ENCODE measurements at regions not wholly inside any gene's neighbourhood (a gene's known extent, or its start where the extent isn't known, plus 50 kb on each side); places are given as distances from the start of the nearest gene placed in this dataset.
"Not testable (repeated sequence)": the region's sequence is repeated elsewhere in the genome, so short reads cannot be mapped to it uniquely, and the experiment has no call there.

- H3K4me1 ChIP-seq (ENCODE audit: control insufficient read depth in 1 of 2, insufficient read depth in 2 of 2, low read depth in 1 of 2, low read length in 1 of 2); H3K79me2 ChIP-seq (ENCODE audit: insufficient read depth); CTCF ChIA-PET; H3K4me2 ChIP-seq; H3K4me3 ChIP-seq (ENCODE audit: low read depth in 2 of 2, low read length in 1 of 2); POLR2A ChIA-PET; H4K20me1 ChIP-seq (ENCODE audit: insufficient read depth); DNase-seq; H3K9me3 ChIP-seq; H3K36me3 ChIP-seq (replicated peaks in 1 of 2; ENCODE audit: control insufficient read depth in 1 of 2, insufficient read depth in 2 of 2, low read length in 1 of 2); H3K27me3 ChIP-seq (ENCODE audit: insufficient read depth); H3K9me2 ChIP-seq; H3K27ac ChIP-seq (ENCODE audit: low read depth in 2 of 2, low read length in 1 of 2); H2AFZ ChIP-seq (ENCODE audit: low read depth); H3F3A ChIP-seq (replicated peaks; ENCODE audit: insufficient read depth); H3K9ac ChIP-seq: not testable (repeated sequence)
- no CpG with 5 or more reads among the region's 23 CpGs for WGBS (ENCODE audit: low lambda C conversion rate)
Observed at GRCh38 chr12:95379481-95379880, 94.5 kb upstream of the METAP2 start.

- H3K9me2 ChIP-seq; H3K9me3 ChIP-seq; POLR2A ChIA-PET; H3K27me3 ChIP-seq (ENCODE audit: insufficient read depth); H3K27ac ChIP-seq (ENCODE audit: low read depth in 2 of 2, low read length in 1 of 2); H4K20me1 ChIP-seq (ENCODE audit: insufficient read depth); H3F3A ChIP-seq (replicated peaks; ENCODE audit: insufficient read depth); H3K9ac ChIP-seq; H3K4me1 ChIP-seq (ENCODE audit: control insufficient read depth in 1 of 2, insufficient read depth in 2 of 2, low read depth in 1 of 2, low read length in 1 of 2); H3K4me3 ChIP-seq (ENCODE audit: low read depth in 2 of 2, low read length in 1 of 2); DNase-seq; H2AFZ ChIP-seq (ENCODE audit: low read depth); H3K36me3 ChIP-seq (replicated peaks in 1 of 2; ENCODE audit: control insufficient read depth in 1 of 2, insufficient read depth in 2 of 2, low read length in 1 of 2); H3K4me2 ChIP-seq; H3K79me2 ChIP-seq (ENCODE audit: insufficient read depth): not testable (repeated sequence)
- CTCF ChIA-PET, result interaction anchor here (0.7 kb wide), 1 partner anchor 11 kb away, joined by 3 read pairs; no protein-coding TSS in a partner anchor
- 81% methylated on average over 14 of the region's 14 CpGs for WGBS (ENCODE audit: low lambda C conversion rate)
Observed at GRCh38 chr12:95380334-95380733, 93.6 kb upstream of the METAP2 start.

DNA sequence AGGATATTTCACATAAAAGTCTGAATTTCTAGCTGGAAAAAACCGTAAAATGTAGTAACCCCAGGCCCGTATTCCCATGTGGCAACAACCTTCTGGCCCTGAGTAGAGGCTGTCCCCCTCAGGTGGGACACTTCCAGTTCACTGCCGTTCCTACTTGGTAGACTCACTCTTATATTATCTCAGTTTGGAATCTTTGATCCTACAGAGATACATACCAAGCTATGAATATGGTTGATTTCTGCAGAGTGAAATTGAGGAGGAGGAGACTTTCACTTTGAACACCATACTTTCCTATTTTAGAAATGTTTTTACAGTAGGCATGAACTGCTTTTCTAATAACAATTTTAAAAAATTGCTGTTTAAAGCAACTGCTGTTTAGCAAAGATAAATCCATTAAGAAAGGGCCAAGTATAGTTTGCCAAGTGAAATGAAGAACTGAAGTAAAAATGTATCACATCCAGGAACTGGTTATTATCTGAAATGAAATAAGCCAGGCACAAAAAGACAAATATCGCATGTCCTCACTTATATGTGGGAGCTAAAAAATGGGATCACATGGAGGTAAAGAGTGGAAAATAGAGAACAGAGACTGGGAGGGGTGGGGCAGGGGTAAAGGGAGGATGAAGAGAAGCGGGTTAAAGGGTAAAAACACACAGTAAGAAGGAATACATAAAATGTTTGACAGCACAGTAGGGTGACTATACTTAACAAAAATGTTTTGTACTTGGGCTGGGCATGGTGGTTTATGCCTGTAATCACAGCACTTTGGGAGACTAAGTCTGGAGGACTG lies 92.8 kb upstream of the METAP2 start:
- H3K4me3 ChIP-seq (ENCODE audit: low read depth in 2 of 2, low read length in 1 of 2), result no peak overlapping the region
- no peak overlapping the region for H3K4me2 ChIP-seq
- no peaks in the 10 kb centered on the region for H4K20me1 ChIP-seq (ENCODE audit: insufficient read depth)
- H3K9me3 ChIP-seq, result no peaks in the 10 kb centered on the region
- no peaks in the 10 kb centered on the region for H3F3A ChIP-seq (replicated peaks; ENCODE audit: insufficient read depth)
- H3K9me2 ChIP-seq, result no peaks in the 10 kb centered on the region
- no peak for DNase-seq
- TF ChIP-seq, protein P1, sequence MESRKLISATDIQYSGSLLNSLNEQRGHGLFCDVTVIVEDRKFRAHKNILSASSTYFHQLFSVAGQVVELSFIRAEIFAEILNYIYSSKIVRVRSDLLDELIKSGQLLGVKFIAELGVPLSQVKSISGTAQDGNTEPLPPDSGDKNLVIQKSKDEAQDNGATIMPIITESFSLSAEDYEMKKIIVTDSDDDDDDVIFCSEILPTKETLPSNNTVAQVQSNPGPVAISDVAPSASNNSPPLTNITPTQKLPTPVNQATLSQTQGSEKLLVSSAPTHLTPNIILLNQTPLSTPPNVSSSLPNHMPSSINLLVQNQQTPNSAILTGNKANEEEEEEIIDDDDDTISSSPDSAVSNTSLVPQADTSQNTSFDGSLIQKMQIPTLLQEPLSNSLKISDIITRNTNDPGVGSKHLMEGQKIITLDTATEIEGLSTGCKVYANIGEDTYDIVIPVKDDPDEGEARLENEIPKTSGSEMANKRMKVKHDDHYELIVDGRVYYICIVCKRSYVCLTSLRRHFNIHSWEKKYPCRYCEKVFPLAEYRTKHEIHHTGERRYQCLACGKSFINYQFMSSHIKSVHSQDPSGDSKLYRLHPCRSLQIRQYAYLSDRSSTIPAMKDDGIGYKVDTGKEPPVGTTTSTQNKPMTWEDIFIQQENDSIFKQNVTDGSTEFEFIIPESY (IDR thresholded peaks at IDR 0.05; ENCODE audit: borderline replicate concordance, low read depth), result no peak
- no peak for TF ChIP-seq EP300 (IDR thresholded peaks at IDR 0.05; ENCODE audit: borderline replicate concordance in 1 of 2, low read depth in 1 of 2, low read length in 1 of 2)
- TF ChIP-seq TCF12 (IDR thresholded peaks at IDR 0.05), result no peak
- no peak for TF ChIP-seq TAF1 (IDR thresholded peaks at IDR 0.05; ENCODE audit: borderline replicate concordance, low read depth, low read length)
- no peak for TF ChIP-seq USF2 (IDR thresholded peaks at IDR 0.05; ENCODE audit: borderline replicate concordance, low read depth, low read length)
- no peak for TF ChIP-seq RCOR1 (IDR thresholded peaks at IDR 0.05; ENCODE audit: low read length)
- no peak for TF ChIP-seq SIN3A (IDR thresholded peaks at IDR 0.05; ENCODE audit: borderline replicate concordance, low read depth, low read length)
- TF ChIP-seq POLR2AphosphoS5 (IDR thresholded peaks at IDR 0.05; ENCODE audit: low read depth, low read length), result no peak
- no peak for TF ChIP-seq RAD21 (IDR thresholded peaks at IDR 0.05; ENCODE audit: low read length)
- no peak for TF ChIP-seq EZH2phosphoT487 (IDR thresholded peaks at IDR 0.05; ENCODE audit: borderline replicate concordance, low read depth)
- TF ChIP-seq, protein P2, sequence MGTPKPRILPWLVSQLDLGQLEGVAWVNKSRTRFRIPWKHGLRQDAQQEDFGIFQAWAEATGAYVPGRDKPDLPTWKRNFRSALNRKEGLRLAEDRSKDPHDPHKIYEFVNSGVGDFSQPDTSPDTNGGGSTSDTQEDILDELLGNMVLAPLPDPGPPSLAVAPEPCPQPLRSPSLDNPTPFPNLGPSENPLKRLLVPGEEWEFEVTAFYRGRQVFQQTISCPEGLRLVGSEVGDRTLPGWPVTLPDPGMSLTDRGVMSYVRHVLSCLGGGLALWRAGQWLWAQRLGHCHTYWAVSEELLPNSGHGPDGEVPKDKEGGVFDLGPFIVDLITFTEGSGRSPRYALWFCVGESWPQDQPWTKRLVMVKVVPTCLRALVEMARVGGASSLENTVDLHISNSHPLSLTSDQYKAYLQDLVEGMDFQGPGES (IDR thresholded peaks at IDR 0.05; ENCODE audit: low read depth, low read length), result no peak
- no peak for TF ChIP-seq ELF1 (IDR thresholded peaks at IDR 0.05)
- TF ChIP-seq, protein P3, sequence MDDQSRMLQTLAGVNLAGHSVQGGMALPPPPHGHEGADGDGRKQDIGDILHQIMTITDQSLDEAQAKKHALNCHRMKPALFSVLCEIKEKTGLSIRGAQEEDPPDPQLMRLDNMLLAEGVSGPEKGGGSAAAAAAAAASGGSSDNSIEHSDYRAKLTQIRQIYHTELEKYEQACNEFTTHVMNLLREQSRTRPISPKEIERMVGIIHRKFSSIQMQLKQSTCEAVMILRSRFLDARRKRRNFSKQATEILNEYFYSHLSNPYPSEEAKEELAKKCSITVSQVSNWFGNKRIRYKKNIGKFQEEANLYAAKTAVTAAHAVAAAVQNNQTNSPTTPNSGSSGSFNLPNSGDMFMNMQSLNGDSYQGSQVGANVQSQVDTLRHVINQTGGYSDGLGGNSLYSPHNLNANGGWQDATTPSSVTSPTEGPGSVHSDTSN (IDR thresholded peaks at IDR 0.05), result no peak
- no peak for TF ChIP-seq NRF1 (IDR thresholded peaks at IDR 0.05; ENCODE audit: low read depth, low read length)
- TF ChIP-seq, protein P4, sequence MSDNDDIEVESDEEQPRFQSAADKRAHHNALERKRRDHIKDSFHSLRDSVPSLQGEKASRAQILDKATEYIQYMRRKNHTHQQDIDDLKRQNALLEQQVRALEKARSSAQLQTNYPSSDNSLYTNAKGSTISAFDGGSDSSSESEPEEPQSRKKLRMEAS (IDR thresholded peaks at IDR 0.05; ENCODE audit: low read depth), result no peak
- H3K79me2 ChIP-seq (ENCODE audit: insufficient read depth), result no peaks in the 10 kb centered on the region
- no peak overlapping the region for H3K9ac ChIP-seq
- no peak overlapping the region for H2AFZ ChIP-seq (ENCODE audit: low read depth)
- CTCF ChIA-PET, result no interaction called here
- WGBS (ENCODE audit: low lambda C conversion rate), result 52% methylated on average over 5 of the region's 5 CpGs
- H3K27ac ChIP-seq (ENCODE audit: low read depth in 2 of 2, low read length in 1 of 2), result no peak overlapping the region
- POLR2A ChIA-PET, result no interaction called here
- no peaks in the 10 kb centered on the region for H3K36me3 ChIP-seq (replicated peaks in 1 of 2; ENCODE audit: control insufficient read depth in 1 of 2, insufficient read depth in 2 of 2, low read length in 1 of 2)
- H3K27me3 ChIP-seq (ENCODE audit: insufficient read depth), result no peaks in the 10 kb centered on the region
- no peaks in the 10 kb centered on the region for H3K4me1 ChIP-seq (ENCODE audit: control insufficient read depth in 1 of 2, insufficient read depth in 2 of 2, low read depth in 1 of 2, low read length in 1 of 2)

All from SK-N-SH (cell line).